HG03175 (cell line): ENCODE measurements at regions not wholly inside any gene's neighbourhood (a gene's known extent, or its start where the extent isn't known, plus 50 kb on each side); places are given as distances from the start of the nearest gene placed in this dataset.
A peak's percentile ranks its signal among the peaks of the same experiment; 100 is the strongest.

Experiments
- ATAC-seq: cut with Tn5 transposase; IDR thresholded peaks from one replicate; pipeline ENCODE4 v1.9.1; 2021; ENCODE audit warnings: mild to moderate bottlenecking, moderate library complexity; ENCODE audit not compliant: unreplicated experiment

- no peak for ATAC-seq
These were observed 90.9 kb downstream of the ZNF280B start for GRCh38 chr22:22417495-22418162.

DNA sequence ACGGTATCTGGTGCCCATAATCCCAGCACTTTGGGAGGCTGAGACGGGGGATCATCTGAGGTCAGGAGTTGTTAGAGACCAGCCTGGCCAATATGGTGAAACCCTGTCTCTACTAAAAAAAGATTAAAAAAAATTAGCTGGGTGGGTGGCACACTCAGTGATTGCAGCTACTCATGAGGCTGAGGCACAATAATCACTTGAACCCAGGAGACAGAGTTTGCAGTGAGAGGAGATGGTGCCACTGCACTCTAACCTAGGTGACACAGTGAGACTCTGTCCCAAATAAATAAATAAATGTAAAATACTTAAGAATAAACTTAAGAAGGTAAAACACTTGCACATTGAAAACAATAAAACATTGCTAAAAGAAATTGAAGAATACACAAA is 90.4 kb downstream of the ZNF280B start:
- no peak for ATAC-seq

- no peak for ATAC-seq
These were observed 89.6 kb downstream of the ZNF280B start for GRCh38 chr22:22418957-22419356.

DNA sequence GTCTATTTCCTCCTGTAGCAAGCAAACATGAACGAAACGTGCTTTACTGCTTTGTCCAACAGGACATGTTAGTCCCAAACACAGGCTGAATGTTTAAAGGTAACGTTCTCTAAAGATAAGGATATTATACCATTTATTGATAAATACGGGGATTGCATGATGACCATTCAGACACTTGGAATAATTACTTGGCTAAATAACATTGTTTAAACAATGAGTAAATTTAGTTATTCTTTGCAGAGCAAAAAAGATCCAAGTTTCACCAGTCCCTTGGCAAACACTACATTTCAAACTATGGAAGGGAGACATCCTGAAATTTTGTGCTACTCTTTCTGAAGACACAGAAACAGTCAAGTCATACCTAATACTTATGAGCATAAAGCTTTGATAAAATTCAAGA is 88.0 kb downstream of the ZNF280B start:
- ATAC-seq = no peak

DNA sequence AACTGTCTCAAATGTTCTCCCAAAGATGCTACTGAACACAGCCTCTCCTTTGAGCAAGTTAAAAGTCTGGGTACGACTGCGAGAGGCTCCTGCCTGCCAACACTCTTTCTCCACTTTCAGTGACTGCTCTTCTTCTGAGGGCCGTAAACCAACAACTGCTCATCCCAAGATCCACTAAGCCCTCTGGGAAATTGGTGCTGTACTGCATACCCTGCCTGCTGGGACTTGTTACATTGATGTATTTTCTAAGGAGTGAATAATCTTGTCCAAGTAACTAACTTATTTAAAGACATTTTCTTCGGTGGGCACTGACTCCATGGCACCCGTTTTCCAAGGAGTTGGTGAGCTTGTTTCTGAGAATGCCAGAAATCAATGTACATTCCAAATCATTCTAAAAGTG is 87.2 kb downstream of the ZNF280B start:
- ATAC-seq = no peak

- peak; percentile 95 for ATAC-seq
These were observed 85.9 kb downstream of the ZNF280B start for GRCh38 chr22:22422629-22423112.

- ATAC-seq = no peak
These were observed 84.9 kb downstream of the ZNF280B start for GRCh38 chr22:22423681-22424080.

- ATAC-seq = no peak
These were observed 84.2 kb downstream of the ZNF280B start for GRCh38 chr22:22424210-22424800.

DNA sequence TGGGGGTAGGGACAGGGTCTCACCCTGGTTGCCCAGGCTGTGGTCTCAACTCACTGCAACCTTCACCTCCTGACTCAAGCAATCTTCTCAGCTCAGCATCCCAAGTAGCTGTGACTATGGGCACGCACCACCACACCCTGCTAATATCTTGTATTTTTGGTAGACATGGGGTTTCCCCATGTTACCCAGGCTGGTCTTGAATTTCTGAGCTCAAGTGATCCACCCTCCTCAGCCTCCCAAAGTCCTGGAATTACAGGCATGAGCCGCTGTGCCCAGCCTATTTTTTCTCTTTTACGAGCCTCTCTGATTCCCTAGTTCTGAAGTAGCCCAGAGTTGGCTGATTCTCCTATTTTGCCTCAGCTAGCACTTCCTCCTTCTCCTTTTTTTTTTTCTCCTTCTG is 83.6 kb downstream of the ZNF280B start:
- ATAC-seq = no peak

GRCh38 chr22:22425356-22425755 is 83.2 kb downstream of the ZNF280B start:
- ATAC-seq = no peak

DNA sequence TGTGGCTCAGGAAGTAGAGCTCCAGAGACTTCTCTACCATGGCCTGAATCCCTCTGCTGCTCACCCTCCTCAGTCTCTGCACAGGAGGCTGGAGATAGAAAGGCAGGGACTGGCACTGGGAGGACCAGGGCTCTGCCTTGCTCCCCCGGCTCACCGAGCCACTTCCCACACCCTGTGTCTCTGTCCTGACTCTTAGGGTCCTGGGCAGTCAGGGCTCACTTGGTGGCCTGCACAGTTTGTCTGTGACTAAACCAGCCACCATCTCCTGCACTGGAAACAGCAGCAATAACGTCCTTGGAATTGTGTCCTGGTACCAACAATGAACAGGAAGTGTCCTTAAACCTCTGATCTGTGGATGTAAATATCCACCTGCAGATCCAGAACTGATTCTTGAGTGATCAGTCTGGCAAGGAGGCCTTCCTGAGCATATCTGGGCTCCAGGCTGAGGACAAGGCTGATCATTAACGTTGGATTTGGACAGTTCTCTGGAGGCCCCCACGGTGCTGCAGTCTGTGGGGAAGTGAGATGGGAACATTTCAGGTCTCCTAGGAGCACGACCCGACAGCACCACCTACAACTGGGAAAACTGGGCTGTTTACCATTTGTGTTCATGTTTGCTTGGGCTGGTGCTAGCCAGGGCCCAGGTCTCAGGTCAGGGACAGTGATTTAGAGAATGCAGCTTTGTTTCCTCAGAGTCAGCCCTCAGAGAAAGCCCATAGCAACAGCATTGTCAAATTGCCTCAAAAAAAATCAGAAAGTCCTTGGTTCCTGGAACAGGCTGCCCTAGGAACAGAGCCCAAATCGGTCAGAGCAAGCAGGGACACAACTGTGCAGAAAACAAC is 82.5 kb downstream of the ZNF280B start:
- no peak for ATAC-seq

DNA sequence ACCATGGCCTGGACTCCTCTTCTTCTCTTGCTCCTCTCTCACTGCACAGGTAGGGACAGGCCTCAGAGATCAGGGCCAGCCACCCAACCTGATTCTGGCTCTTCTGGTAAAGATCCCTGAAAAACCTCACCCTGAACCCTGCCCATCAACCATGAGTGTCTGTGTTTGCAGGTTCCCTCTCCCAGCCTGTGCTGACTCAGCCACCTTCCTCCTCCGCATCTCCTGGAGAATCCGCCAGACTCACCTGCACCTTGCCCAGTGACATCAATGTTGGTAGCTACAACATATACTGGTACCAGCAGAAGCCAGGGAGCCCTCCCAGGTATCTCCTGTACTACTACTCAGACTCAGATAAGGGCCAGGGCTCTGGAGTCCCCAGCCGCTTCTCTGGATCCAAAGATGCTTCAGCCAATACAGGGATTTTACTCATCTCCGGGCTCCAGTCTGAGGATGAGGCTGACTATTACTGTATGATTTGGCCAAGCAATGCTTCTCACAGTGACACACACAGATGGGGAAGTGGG is 80.9 kb downstream of the ZNF280B start:
- no peak for ATAC-seq

DNA sequence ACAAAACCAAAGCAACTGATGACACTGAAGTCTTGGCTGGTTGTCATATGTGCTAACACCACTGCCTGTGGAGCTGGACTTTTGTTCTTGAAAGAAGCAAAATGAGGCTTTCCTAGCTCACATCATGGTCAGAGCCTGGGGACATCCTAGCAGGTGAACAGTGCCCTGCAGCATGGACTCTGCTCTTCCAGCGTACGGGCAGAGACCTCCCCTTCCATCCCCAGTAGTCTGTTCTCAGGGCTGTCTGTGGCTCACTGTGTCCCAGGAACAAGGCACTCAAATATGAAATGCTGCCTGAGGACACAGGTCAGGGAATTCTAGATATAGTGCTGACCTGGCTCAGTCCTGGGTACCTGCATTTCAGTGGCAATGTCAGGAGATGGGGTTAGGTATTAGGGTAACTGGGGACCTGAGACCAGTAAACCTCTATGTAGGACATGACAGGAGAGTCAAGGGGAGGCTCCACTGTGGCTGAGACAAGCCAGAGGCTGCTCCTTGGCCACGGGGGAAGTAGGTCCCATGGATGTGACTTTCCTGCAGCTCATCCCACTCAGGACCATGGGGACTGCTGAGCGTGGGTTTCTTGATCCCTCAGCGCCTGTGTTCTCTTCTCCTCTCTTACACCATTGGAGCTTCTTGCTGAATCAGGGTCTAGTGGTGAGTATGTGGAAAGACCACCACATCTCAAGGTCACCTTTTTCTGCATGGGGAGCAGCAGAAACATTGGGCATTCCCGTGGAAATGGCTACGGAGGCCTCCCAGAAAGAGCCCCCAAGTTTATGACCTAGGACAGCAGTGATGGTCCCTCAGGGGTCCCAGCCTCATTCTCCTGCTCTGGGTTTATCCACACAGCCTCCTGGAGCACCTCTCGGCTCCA is 80.1 kb downstream of the ZNF280B start:
- ATAC-seq = no peak

DNA sequence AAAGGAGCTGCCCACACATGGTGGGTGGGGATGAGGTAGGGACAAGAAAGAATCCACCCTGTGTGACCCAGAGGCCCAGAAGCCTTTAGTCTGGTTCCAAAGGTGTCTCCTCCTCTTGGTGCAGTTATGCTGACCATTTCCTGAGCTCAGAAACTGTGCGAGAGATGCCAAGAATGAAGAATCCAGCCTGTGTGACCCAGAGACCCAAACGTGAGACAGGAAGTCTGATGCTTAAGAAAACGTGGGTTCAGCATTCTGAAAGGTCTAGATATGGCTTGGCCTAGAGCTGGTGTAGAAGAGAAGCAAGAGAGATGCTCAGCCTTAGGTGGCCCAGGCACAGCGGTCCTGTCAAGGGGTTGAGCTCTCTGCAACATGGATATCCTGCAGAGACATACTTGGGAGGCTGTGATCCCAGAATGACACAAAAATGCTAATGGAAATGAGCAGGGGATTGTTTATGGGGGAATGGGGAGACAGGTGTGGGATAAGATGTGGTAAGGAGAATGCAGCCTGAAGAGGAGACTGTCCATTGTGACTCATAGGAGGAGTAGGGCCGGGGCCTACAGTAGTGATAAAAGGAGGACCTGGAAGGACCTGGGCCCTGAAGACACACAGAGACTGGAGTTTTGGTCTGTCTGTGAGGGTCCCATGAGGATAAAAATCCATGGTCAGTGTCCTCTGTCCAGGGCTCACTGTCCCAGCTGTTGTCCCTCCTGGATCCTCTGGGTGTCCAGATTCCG is 79.0 kb downstream of the ZNF280B start:
- ATAC-seq = no peak

DNA sequence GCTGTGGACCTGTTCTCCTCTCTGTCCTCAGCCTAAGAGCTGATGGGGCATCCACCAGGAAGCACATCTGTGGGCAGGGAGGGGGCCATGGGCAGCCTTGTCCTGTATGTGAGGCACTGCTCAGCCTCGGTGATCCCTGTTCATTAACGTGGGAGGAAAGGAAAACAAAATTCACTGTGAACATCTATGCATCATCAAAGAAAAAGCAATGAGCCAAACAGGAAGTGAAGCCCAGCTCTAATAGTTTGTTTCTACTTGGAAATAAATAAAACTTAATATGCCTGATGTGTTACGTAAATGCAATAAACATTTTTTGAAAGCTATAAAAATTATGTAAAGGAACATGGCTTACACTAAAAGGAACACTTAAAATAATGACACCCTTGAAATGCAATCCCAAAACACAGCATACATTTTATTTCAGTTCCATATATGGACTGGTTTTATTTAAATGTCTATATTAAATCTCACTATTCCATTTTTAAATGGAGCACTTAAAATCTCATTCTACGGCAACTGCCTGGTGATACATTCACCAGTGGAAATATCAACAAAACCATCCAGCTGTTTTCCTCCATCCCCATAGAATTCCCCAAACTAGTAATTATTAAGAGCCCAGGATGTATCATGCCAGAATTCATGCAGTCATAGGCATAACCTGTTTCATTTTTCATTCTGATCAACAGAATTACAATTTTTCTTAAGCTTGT is 78.3 kb downstream of the ZNF280B start:
- no peak for ATAC-seq

GRCh38 chr22:22431271-22432220 is 77.0 kb downstream of the ZNF280B start:
- ATAC-seq = no peak

DNA sequence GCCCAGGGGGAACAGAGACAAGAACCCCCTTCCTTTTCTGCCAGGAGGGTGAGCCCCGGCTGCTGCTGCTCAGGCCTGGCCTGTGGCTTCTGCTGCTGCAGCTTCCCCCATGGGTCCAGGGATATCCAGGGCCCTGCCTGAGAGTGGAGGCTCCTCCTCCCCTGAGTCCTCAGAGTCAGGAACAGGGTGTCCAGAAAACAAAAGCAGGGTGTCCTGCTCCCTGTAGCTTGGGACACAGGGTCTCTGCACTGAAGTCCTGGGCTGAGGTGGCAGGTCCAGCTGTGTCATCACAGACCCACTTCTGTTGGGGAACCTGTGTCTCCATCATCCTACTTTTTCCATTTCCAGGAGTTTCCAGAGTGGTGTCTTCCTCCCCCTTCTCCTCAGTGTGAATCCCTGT is 76.1 kb downstream of the ZNF280B start:
- no peak for ATAC-seq

GRCh38 chr22:22432937-22433336 is 75.6 kb downstream of the ZNF280B start:
- ATAC-seq = no peak
